ENCODE measurements at regions not wholly inside any gene's neighbourhood (a gene's known extent, or its start where the extent isn't known, plus 50 kb on each side); places are given as distances from the start of the nearest gene placed in this dataset.
"Not testable (repeated sequence)": the region's sequence is repeated elsewhere in the genome, so short reads cannot be mapped to it uniquely, and the experiment has no call there.

- H2AFZ ChIP-seq, result no peak overlapping the region
- CTCF ChIA-PET, result no interaction called here
- H3K4me3 ChIP-seq, result no peak overlapping the region
- H3K4me2 ChIP-seq, result no peak overlapping the region
- H3F3A ChIP-seq (ENCODE audit: insufficient read depth, low read depth), result no peaks in the 10 kb centered on the region
- H3K27ac ChIP-seq, result no peak overlapping the region
- no peaks in the 10 kb centered on the region for H3K79me2 ChIP-seq (ENCODE audit: low read depth)
- no peaks in the 10 kb centered on the region for H3K9me2 ChIP-seq (ENCODE audit: insufficient read depth)
- POLR2A ChIA-PET (ENCODE audit: unreplicated experiment), result no interaction called here
- H3K36me3 ChIP-seq (ENCODE audit: low read depth), result no peaks in the 10 kb centered on the region
- intact Hi-C loops (cut with micrococcal nuclease; ENCODE audit: unreplicated experiment), result no loop called here
- no TSS peak for BruUV-seq (replicated peaks)
- no peaks in the 10 kb centered on the region for H3K9me3 ChIP-seq (ENCODE audit: insufficient read depth, low read depth)
- H4K20me1 ChIP-seq (ENCODE audit: insufficient read depth), result no peaks in the 10 kb centered on the region
- no peak for TF ChIP-seq EZH2 (IDR thresholded peaks at IDR 0.05; ENCODE audit: low read depth)
- TF ChIP-seq, protein P1, sequence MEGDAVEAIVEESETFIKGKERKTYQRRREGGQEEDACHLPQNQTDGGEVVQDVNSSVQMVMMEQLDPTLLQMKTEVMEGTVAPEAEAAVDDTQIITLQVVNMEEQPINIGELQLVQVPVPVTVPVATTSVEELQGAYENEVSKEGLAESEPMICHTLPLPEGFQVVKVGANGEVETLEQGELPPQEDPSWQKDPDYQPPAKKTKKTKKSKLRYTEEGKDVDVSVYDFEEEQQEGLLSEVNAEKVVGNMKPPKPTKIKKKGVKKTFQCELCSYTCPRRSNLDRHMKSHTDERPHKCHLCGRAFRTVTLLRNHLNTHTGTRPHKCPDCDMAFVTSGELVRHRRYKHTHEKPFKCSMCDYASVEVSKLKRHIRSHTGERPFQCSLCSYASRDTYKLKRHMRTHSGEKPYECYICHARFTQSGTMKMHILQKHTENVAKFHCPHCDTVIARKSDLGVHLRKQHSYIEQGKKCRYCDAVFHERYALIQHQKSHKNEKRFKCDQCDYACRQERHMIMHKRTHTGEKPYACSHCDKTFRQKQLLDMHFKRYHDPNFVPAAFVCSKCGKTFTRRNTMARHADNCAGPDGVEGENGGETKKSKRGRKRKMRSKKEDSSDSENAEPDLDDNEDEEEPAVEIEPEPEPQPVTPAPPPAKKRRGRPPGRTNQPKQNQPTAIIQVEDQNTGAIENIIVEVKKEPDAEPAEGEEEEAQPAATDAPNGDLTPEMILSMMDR (conservative IDR thresholded peaks at IDR 0.05), result no peak
- no peaks in the 10 kb centered on the region for H3K27me3 ChIP-seq (ENCODE audit: insufficient read depth, low read depth)
- DNase-seq, result no peak
- no peaks in the 10 kb centered on the region for H3K4me1 ChIP-seq (replicated peaks; ENCODE audit: insufficient read depth)
These were observed 87.7 kb upstream of the MNS1 start for GRCh38 chr15:56552659-56553058.

DNA sequence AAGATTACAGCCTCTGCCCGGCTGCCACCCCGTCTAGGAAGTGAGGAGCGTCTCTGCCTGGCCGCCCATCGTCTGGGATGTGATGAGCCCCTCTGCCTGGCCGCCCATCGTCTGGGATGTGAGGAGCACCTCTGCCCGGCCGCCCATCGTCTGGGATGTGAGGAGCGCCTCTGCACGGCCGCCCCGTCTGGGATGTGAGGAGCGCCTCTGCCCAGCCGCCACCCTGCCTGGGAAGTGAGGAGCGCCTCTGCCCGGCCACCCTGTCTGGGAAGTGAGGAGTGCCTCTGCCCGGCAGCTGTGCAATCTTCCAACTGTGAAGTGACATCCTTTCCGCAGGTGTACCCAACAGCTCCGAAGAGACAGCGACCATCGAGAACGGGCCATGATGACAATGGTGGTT is 75.6 kb upstream of the MNS1 start:
- POLR2A ChIA-PET (ENCODE audit: unreplicated experiment); H3K4me2 ChIP-seq; intact Hi-C loops (cut with micrococcal nuclease; ENCODE audit: unreplicated experiment); H3K4me3 ChIP-seq; H3K9me2 ChIP-seq (ENCODE audit: insufficient read depth); H3K27me3 ChIP-seq (ENCODE audit: insufficient read depth, low read depth); DNase-seq; H3K36me3 ChIP-seq (ENCODE audit: low read depth); H3K27ac ChIP-seq; H3K79me2 ChIP-seq (ENCODE audit: low read depth); BruUV-seq (replicated peaks); H3K9me3 ChIP-seq (ENCODE audit: insufficient read depth, low read depth); CTCF ChIA-PET; H2AFZ ChIP-seq; H3F3A ChIP-seq (ENCODE audit: insufficient read depth, low read depth); H3K4me1 ChIP-seq (replicated peaks; ENCODE audit: insufficient read depth); H4K20me1 ChIP-seq (ENCODE audit: insufficient read depth): not testable (repeated sequence)

DNA sequence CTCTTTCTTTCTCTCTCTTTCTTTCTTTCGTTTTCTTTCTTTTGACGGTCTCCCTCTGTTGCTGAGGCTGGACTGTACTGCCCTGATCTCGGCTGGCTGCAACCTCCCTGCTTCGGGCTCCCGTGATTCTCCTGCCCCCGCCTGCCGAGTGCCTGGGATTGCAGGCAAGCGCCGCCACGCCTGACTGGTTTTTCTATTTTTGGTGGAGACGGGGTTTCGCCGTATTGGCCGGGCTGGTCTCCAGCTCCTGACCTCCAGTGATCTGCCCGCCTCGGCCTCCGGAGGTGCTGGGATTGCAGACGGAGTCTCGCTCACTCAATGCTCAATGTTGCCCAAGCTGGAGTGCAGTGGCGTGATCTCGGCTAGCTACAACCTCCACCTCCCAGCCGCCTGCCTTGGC is 75.2 kb upstream of the MNS1 start:
- CTCF ChIA-PET; H3K9me3 ChIP-seq (ENCODE audit: insufficient read depth, low read depth); DNase-seq: not testable (repeated sequence)

GRCh38 chr15:56538901-56539545 is 74.1 kb upstream of the MNS1 start:
- intact Hi-C loops (cut with micrococcal nuclease; ENCODE audit: unreplicated experiment), result no loop called here
- Histone ChIP-seq H3F3A (ENCODE audit: insufficient read depth, low read depth) (no peaks in the 10 kb centered on the region), H3K27ac (no peak overlapping the region), H3K27me3 (ENCODE audit: insufficient read depth, low read depth) (no peaks in the 10 kb centered on the region), H4K20me1 (ENCODE audit: insufficient read depth) (no peaks in the 10 kb centered on the region), H2AFZ (no peak overlapping the region), H3K4me1 (replicated peaks; ENCODE audit: insufficient read depth) (no peaks in the 10 kb centered on the region), H3K9me3 (ENCODE audit: insufficient read depth, low read depth) (no peaks in the 10 kb centered on the region), H3K79me2 (ENCODE audit: low read depth) (no peaks in the 10 kb centered on the region), H3K9me2 (ENCODE audit: insufficient read depth) (no peaks in the 10 kb centered on the region), H3K36me3 (ENCODE audit: low read depth) (no peaks in the 10 kb centered on the region), H3K4me2 (no peak overlapping the region), H3K4me3 (no peak overlapping the region)
- no peak for DNase-seq
- POLR2A ChIA-PET (ENCODE audit: unreplicated experiment), result no interaction called here
- CTCF ChIA-PET, result no interaction called here
- BruUV-seq (replicated peaks), result no TSS peak
- no peak for TF ChIP-seq EZH2 (IDR thresholded peaks at IDR 0.05; ENCODE audit: low read depth)
- TF ChIP-seq, protein P1 (conservative IDR thresholded peaks at IDR 0.05), result no peak

More for the DNA sequence above, 75.2 kb upstream of the MNS1 start:
- H3K36me3 ChIP-seq (ENCODE audit: low read depth); H3K4me1 ChIP-seq (replicated peaks; ENCODE audit: insufficient read depth); BruUV-seq (replicated peaks); H3K4me3 ChIP-seq; H3K9me2 ChIP-seq (ENCODE audit: insufficient read depth); H3K27me3 ChIP-seq (ENCODE audit: insufficient read depth, low read depth); POLR2A ChIA-PET (ENCODE audit: unreplicated experiment); intact Hi-C loops (cut with micrococcal nuclease; ENCODE audit: unreplicated experiment); H4K20me1 ChIP-seq (ENCODE audit: insufficient read depth); H3K4me2 ChIP-seq; H2AFZ ChIP-seq; H3K79me2 ChIP-seq (ENCODE audit: low read depth); H3K27ac ChIP-seq; H3F3A ChIP-seq (ENCODE audit: insufficient read depth, low read depth): not testable (repeated sequence)
